NCI-H1694 (cell line): ENCODE measurements at regions not wholly inside any gene's neighbourhood (a gene's known extent, or its start where the extent isn't known, plus 50 kb on each side); places are given as distances from the start of the nearest gene placed in this dataset.
"Not testable (repeated sequence)": the region's sequence is repeated elsewhere in the genome, so short reads cannot be mapped to it uniquely, and the experiment has no call there.

Experiments
- DNase-seq: peaks from one replicate; lab custom pipeline; 2025; lab: John Stamatoyannopoulos, UW

DNA sequence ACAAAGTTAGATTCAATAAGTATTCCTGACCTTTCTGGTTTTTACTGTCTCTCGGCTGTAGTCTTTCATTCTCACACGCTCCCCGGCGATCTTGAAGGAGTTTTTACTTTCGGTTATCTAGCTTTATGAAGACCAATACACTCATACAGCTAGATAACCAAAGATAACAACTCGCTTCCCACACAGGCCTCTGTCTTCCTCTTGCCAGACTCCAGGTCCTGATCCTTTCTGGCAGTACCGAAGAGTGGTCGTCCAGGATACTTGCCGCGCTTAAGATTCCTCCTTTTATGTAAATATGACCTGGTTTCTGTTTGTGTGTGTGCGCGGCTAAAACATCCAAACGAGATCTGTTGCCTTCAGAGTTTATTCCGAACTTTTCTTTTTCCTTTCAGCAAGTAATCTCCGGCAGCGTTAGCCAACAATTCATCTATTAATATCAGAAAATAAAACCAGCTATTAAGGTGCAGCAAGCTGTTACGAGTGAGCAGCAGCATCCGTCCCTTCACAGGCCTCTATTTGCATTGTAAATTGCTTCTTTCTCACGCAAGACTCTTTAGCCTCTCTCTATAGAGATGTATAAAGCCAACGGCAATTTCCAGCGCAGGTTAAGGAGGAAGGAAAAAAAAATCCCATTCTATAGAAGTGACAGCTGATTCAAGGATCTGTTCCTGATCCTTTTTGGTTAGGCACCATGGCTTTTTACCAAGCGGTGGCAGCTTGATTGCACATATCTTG is 216.1 kb downstream of the MEF2C start:
- no peak for DNase-seq

DNA sequence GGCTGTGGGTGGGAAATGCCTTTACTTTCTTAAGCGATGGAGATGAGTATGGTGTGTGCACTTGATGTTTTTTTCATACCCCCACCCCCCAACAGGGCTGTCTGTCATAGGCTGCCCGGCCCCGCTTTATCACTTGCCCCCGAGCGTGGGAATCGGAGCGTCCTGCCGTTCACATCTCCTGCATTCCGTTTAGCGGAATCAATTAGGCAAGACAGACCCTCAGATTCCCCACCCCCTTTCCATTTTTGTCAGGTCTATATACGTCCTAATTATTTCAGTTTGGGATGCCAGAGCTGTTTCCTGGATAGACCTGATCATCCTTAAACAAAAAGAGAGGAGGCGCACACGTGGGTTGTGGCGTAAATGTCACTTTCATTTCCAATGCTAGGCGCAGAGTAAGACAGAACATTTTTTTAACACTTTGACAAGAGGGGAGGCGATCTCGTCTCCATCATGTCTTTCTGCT is 217.2 kb downstream of the MEF2C start:
- no peak for DNase-seq

DNA sequence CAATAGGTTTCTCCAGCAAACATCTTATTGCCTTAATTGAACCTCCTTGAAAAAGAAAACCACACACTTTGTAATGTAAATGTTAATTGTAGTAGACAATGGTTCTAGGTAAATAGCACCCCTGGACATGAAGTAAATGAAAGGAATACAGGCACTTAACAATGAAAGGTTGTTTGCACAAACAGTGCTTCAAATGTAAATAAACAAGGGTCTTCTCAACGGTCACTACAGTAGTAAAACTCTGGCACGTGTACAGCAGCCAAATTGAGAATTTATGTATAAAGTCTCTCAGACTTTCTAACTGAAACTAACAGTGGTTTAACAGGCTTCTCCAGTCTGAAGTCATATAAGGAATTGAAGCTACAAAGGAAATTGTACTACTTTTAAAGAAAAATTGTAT is 218.3 kb downstream of the MEF2C start:
- DNase-seq = no peak

DNA sequence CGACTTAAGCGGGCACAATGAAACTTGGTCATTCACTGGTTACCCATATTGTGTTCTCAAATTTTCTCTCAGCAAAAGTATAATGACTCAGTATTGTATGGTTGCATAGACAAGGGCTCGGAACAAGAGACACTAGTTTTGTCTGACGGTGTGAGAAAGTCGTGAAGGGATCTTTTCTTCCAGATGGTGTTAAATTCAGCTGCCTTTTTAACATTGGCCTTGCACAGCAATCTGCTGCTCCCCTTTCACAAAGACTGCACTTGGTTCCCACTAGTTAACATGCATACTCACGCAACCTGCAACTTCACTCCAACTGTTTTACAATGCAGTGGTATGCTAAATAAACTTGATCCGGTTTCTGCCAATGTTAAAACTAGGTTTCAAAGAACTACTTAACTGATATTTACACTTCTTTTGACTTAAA is 219.2 kb downstream of the MEF2C start:
- DNase-seq = no peak

- no peak for DNase-seq
Observed at GRCh38 chr5:88662846-88663245, 220.1 kb downstream of the MEF2C start.

- DNase-seq = no peak
Observed at GRCh38 chr5:88661806-88662207, 221.2 kb downstream of the MEF2C start.

GRCh38 chr5:88660947-88661805 is 221.8 kb downstream of the MEF2C start:
- DNase-seq = no peak

DNA sequence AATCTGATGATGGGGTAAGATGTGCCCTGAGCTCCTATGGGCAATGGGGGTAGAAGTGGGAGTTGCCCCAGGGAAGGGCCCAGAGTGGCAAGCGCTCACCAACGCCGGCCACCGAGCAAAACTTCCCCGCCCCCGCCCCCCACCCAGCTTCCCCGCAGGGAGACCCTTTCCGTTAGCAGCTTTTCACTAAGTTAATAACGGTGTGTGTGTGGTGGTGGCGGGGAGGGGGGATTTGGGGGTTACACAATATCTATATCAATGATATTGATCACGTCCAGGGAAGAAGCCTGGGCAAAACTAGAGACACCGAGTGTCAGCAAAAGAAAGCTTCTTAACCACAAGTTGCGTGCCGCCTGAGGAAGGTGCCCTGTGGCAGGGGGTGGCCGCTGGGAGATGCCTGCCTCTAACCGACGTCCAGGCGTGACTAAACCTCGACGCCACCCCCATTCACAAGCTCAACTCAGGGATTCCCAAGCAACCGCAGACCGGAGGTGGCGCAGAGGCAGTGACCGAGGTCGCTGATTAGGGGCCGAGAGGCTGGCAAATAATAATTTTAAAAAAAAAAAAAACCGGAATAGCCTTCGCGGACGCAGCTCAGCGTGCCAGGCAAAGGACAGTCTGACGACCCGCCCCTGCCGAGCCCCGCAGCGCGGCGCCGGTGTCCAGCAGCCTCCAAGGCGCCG is 222.6 kb downstream of the MEF2C start:
- no peak for DNase-seq

- no peak for DNase-seq
Observed at GRCh38 chr5:88659529-88660263, 223.3 kb downstream of the MEF2C start.

- no peak for DNase-seq
Observed at GRCh38 chr5:88658886-88659285, 224.1 kb downstream of the MEF2C start.

DNA sequence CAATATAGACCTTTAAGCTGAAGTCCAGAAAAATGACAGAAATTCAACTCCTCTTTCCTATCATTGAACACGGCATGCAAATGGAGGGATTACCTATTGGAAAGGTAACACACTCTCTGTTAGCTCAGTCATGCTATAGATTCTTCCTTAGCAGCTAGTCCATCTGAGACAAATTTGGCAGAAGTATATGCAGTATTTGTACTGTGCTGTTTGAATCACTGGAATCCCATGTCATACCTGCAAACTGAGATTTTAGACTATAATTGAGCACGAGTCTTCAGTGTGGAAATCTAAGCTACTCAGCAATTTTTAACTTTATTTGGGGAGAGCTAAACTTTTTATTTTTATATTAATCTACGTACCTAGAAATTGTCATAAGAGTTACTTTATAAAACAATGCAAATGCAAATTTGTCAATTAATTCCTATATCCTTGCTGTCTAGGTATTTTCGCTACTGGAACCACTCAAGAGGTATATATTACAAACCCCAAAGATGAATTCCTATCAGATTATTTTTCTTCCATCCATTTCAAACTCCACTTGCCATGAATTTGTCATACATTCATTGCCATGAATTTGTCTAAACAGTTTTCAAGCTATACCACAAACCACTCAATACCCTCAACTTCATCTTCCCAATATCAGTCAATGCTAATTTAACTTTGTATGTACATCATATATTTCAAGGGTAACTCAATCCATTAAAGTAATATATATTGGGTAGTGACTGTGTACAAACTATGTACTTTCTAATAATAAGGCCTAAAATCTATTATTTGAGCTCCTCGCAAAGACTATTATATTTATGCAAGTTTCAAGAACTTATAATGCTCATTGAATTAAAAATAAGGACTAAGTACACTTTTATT is 224.8 kb downstream of the MEF2C start:
- DNase-seq = no peak

DNA sequence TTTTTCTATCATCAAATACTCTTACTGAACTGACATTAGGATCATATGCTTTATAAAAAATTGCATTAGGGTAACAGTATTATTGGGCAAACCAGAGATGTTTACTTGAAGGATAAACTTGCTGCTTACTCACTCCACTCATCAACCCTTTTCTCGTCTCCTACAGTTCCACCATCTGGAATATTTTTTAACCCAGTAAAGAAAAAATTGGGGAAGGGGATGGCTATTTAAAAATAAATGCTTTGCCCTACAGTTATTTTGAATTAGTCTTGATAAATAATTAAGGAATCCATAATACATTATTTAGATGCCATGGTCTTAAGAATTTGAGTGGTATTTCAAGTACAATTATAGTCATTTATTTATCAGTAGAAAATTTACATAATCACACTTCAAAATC is 225.8 kb downstream of the MEF2C start:
- no peak for DNase-seq

GRCh38 chr5:88656221-88656950 is 226.6 kb downstream of the MEF2C start:
- DNase-seq = no peak

DNA sequence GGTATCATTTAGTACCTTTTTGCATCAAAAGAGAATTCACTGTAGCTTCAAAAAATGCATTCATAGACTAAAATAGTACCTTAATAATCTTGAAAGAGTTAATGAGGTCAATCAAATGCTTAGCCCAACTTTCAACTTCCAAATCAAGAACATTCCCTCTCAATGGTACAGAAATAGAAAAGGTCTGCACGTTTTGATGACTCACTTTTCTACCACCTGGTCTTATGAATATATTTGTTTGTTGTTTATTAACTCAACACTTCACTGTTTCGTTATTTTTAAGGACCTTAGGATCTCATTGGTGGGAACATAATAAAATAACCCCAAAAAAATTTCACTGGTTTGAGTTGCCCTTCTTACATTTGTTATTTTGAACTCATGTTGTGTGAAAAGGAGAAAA is 229.5 kb downstream of the MEF2C start:
- DNase-seq = no peak

DNA sequence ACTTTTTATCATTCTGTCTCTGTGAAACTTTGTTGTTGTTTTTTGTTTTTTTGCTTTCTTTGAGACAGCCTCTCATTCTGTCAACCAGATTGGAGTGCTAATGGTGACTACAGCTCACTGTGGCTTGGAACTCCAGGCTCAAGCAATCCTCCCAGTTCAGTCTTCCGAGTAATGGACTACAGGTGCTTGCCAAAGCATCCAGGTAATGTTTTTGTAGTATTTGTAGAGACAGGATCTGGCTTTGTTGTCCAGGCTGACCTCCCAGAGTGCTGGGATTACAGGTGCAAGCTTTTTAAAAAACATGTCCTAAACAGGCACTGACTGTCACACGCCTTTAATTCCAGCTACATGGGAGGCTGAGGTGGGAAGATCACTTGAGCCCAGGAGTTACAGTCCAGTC is 235.1 kb downstream of the MEF2C start:
- no peak for DNase-seq

- DNase-seq = no peak
Observed at GRCh38 chr5:88646866-88647265, 236.1 kb downstream of the MEF2C start.

DNA sequence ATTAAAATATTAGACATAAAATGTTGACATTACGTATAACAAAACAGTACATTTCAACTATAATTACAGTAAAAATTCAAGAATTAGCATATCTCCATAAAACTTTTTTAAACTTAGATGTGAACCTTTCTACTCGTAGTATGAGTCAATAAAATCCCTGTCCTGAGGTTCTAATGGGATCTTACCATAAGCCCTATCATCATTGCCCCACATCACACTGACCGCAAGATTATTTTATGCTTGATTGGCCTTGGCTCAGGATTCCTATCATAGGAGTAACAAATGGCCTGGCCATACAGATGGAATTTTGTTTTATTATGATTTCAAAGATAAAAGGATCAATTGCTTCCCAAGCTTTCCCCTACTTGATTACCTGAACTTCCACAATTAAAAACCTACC is 238.3 kb downstream of the MEF2C start:
- no peak for DNase-seq

GRCh38 chr5:88643315-88643714 is 239.7 kb downstream of the MEF2C start:
- no peak for DNase-seq

- DNase-seq = no peak
Observed at GRCh38 chr5:88634014-88634413, 249.0 kb downstream of the MEF2C start.

DNA sequence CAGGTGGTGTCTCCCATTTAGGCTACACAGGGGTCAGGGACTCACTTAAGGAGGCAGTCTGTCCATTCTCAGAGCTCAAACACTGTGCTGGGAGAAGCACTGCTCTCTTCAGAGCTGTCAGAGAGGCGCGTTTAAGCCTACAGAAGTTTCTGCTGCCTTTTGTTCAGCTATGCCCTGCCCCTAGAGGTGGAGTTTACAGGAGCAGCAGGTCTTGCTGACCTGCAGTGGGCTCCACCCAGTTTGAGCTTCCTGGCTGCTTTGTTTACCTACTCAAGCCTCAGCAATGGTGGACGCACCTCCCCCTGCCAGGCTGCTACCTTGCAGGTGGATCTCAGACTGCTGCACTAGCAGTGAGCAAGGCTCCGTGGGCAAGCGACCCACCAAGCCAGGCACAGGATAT is 260.1 kb downstream of the MEF2C start:
- not testable (repeated sequence) for DNase-seq
